Lower leg skin (tissue), 3 donors: ENCODE measurements at regions not wholly inside any gene's neighbourhood (a gene's known extent, or its start where the extent isn't known, plus 50 kb on each side); places are given as distances from the start of the nearest gene placed in this dataset.

Experiments
- POLR2A ChIP-seq, 2 donors: fragments of 450-650 bp; IDR thresholded peaks; one replicate each; pipeline ENCODE4 v1.6.1; 2016 to 2017; ENCODE audit warnings: antibody characterized with exemption in 2 of 2, mild to moderate bottlenecking in 1 of 2, moderate library complexity in 1 of 2
- TF ChIP-seq, protein P1 (sequence below), 3 donors: fragments of 450-650 bp; IDR thresholded peaks; one replicate each; pipeline ENCODE4 v1.5.1; 2016; ENCODE audit warnings: antibody characterized with exemption in 3 of 3, mild to moderate bottlenecking in 3 of 3, moderate library complexity in 2 of 3

DNA sequence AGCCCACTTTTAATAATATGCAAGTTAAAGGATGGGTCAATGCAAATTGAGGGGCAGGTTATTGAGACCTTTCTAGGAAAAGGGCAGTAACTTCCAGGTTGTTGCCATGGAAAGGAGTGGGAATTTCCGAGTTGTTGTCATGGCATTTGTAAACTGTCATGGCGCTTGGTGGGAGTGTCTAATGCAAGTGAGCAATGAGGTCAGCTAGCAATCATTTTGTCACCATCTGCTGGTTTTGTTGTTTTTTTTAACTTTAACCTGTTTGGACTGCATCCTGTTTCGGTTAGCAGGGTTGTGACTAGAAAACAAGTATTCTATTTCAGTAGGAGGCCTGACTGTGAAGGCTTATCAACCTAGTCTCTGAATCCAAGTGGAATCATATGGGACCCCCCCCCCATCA is 85.8 kb upstream of the TSPAN11 start:
- TF ChIP-seq POLR2A (IDR thresholded peaks at IDR 0.05), result no peak
- TF ChIP-seq, protein P1, sequence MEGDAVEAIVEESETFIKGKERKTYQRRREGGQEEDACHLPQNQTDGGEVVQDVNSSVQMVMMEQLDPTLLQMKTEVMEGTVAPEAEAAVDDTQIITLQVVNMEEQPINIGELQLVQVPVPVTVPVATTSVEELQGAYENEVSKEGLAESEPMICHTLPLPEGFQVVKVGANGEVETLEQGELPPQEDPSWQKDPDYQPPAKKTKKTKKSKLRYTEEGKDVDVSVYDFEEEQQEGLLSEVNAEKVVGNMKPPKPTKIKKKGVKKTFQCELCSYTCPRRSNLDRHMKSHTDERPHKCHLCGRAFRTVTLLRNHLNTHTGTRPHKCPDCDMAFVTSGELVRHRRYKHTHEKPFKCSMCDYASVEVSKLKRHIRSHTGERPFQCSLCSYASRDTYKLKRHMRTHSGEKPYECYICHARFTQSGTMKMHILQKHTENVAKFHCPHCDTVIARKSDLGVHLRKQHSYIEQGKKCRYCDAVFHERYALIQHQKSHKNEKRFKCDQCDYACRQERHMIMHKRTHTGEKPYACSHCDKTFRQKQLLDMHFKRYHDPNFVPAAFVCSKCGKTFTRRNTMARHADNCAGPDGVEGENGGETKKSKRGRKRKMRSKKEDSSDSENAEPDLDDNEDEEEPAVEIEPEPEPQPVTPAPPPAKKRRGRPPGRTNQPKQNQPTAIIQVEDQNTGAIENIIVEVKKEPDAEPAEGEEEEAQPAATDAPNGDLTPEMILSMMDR (IDR thresholded peaks at IDR 0.05), result no peak
